GM23338 (cell line): ENCODE measurements at regions not wholly inside any gene's neighbourhood (a gene's known extent, or its start where the extent isn't known, plus 50 kb on each side); places are given as distances from the start of the nearest gene placed in this dataset.

Experiments
- ATAC-seq: fragments of 200-7000 bp; cut with Tn5 transposase; 3 replicates; pipeline ENCODE4 v1.9.1; 2020
- DNase-seq: peaks from one replicate; pipeline ENCODE4 v3.0.0-alpha.2; 2015; ENCODE audit warnings: low spot score
- H2AFZ ChIP-seq: fragments of 200-600 bp; sonication (generic); 2 replicates; pipeline ENCODE4 v1.8.0; 2016; ENCODE audit warnings: antibody characterized with exemption, mild to moderate bottlenecking, moderate library complexity
- H3F3A ChIP-seq: fragments of 200-600 bp; sonication (generic); replicated peaks from 2 replicates; pipeline ENCODE4 v1.8.0; 2017; ENCODE audit warnings: antibody characterized with exemption, mixed run types, low read depth
- H3K27ac ChIP-seq: fragments of 200-600 bp; sonication (generic); 2 replicates; pipeline ENCODE4 v1.6.1; 2016; ENCODE audit warnings: low read depth
- H3K27me3 ChIP-seq: fragments of 200-600 bp; sonication (generic); 2 replicates; pipeline ENCODE4 v1.8.0; 2016; ENCODE audit warnings: mild to moderate bottlenecking, mixed run types, moderate library complexity; ENCODE audit not compliant: insufficient read depth
- H3K36me3 ChIP-seq: fragments of 200-600 bp; sonication (generic); 2 replicates; pipeline ENCODE4 v1.8.0; 2016; ENCODE audit warnings: mild to moderate bottlenecking; ENCODE audit not compliant: insufficient read depth
- H3K4me1 ChIP-seq: fragments of 200-600 bp; sonication (generic); 2 replicates; pipeline ENCODE4 v1.8.0; 2016; ENCODE audit warnings: mild to moderate bottlenecking, moderate library complexity; ENCODE audit not compliant: insufficient read depth
- H3K4me2 ChIP-seq: fragments of 200-600 bp; sonication (generic); 2 replicates; pipeline ENCODE4 v1.7.1; 2017; ENCODE audit warnings: mixed run types
- H3K4me3 ChIP-seq: fragments of 200-600 bp; sonication (generic); 2 replicates; pipeline ENCODE4 v1.6.1; 2016; ENCODE audit warnings: mixed run types
- H3K79me2 ChIP-seq: fragments of 200-600 bp; sonication (generic); replicated peaks from 2 replicates; pipeline ENCODE4 v1.8.0; 2017; ENCODE audit warnings: mild to moderate bottlenecking; ENCODE audit not compliant: insufficient read depth
- H3K9me2 ChIP-seq: fragments of 200-600 bp; sonication (generic); 2 replicates; pipeline ENCODE4 v1.8.0; 2017; ENCODE audit not compliant: insufficient read depth
- H4K20me1 ChIP-seq: fragments of 200-600 bp; sonication (generic); replicated peaks from 2 replicates; pipeline ENCODE4 v1.8.0; 2017; ENCODE audit warnings: mild to moderate bottlenecking; ENCODE audit not compliant: insufficient read depth
- H3K27ac Mint-ChIP-seq: 2 replicates; pipeline ENCODE4 v1.8.0; 2020; ENCODE audit warnings: inconsistent platforms, mild to moderate bottlenecking, moderate library complexity, mixed read lengths
- H3K27me3 Mint-ChIP-seq: 3 replicates; pipeline ENCODE4 v1.8.0; 2022; ENCODE audit warnings: low read depth, mild to moderate bottlenecking, moderate library complexity, mixed read lengths, inconsistent platforms; ENCODE audit not compliant: insufficient read depth, poor library complexity
- H3K36me3 Mint-ChIP-seq: 3 replicates; pipeline ENCODE4 v1.8.0; 2021; ENCODE audit warnings: low read depth, mild to moderate bottlenecking, inconsistent platforms, moderate library complexity, mixed read lengths
- H3K4me1 Mint-ChIP-seq: 3 replicates; pipeline ENCODE4 v1.8.0; 2020; ENCODE audit warnings: mild to moderate bottlenecking, inconsistent platforms, mixed read lengths
- H3K4me3 Mint-ChIP-seq: 3 replicates; pipeline ENCODE4 v1.8.0; 2021; ENCODE audit warnings: moderate library complexity, mild to moderate bottlenecking, inconsistent platforms, mixed read lengths
- H3K9me3 Mint-ChIP-seq: 3 replicates; pipeline ENCODE4 v1.8.0; 2020; ENCODE audit warnings: moderate library complexity, mild to moderate bottlenecking, inconsistent platforms, mixed read lengths
- CREB1 ChIP-seq: fragments of 250-450 bp; sonication (Bioruptor Pico); IDR thresholded peaks from 2 replicates; pipeline ENCODE4 v1.5.0; 2020; ENCODE audit warnings: low read depth, mild to moderate bottlenecking, moderate library complexity
- CTCF ChIP-seq, 2 experiments: fragments of 200-600 bp in 1 of 2; sonication (generic) in 1 of 2; conservative IDR thresholded peaks; 2 replicates each; pipeline versions ENCODE4 v1.5.1 to v1.6.1; 2016 to 2017; ENCODE audit warnings: antibody characterized with exemption in 2 of 2, low read depth in 2 of 2, mild to moderate bottlenecking in 2 of 2, moderate library complexity in 1 of 2
- ETS1 ChIP-seq: IDR thresholded peaks from 2 replicates; pipeline ENCODE4 v1.6.1; 2016; ENCODE audit warnings: antibody characterized with exemption
- EZH2 ChIP-seq: fragments of 200-600 bp; sonication (generic); IDR thresholded peaks from one replicate; pipeline ENCODE4 v1.8.0; 2017; ENCODE audit warnings: antibody characterized with exemption, mild to moderate bottlenecking, low read depth; ENCODE audit not compliant: unreplicated experiment
- EZH2phosphoT487 ChIP-seq: fragments of 200-600 bp; sonication (generic); IDR thresholded peaks from one replicate; pipeline ENCODE4 v1.8.1; 2018; ENCODE audit warnings: antibody characterized with exemption; ENCODE audit not compliant: unreplicated experiment
- NANOG ChIP-seq: IDR thresholded peaks from 2 replicates; pipeline ENCODE4 v1.6.1; 2016; ENCODE audit warnings: antibody characterized with exemption, borderline replicate concordance
- POLR2AphosphoS5 ChIP-seq: IDR thresholded peaks from 2 replicates; pipeline ENCODE4 v1.6.1; 2016; ENCODE audit warnings: antibody characterized with exemption, low read depth
- REST ChIP-seq: IDR thresholded peaks from one replicate; pipeline ENCODE4 v1.6.1; 2018; ENCODE audit warnings: antibody characterized with exemption; ENCODE audit not compliant: unreplicated experiment
- STAT1 ChIP-seq: IDR thresholded peaks from one replicate; pipeline ENCODE4 v1.6.1; 2016; ENCODE audit warnings: antibody characterized with exemption; ENCODE audit not compliant: unreplicated experiment
- ZNF114 ChIP-seq: fragments of 250-450 bp; sonication (Bioruptor Pico); IDR thresholded peaks from 2 replicates; pipeline ENCODE4 v1.5.0; 2020; ENCODE audit warnings: mild to moderate bottlenecking, moderate library complexity
- ZNF331 ChIP-seq: fragments of 250-450 bp; sonication (Bioruptor Pico); IDR thresholded peaks from 2 replicates; pipeline ENCODE4 v1.5.0; 2020; ENCODE audit warnings: low read depth, mild to moderate bottlenecking, moderate library complexity

- no peak for TF ChIP-seq REST
- TF ChIP-seq EZH2phosphoT487: no peak
These were observed 586.3 kb downstream of the TDRD15 start (continued) for GRCh38 chr2:21710031-21710430.

GRCh38 chr2:21710496-21710895, 586.7 kb downstream of the TDRD15 start:
- Mint-ChIP-seq H3K27ac (no peak overlapping the region), H3K4me3 (no peak overlapping the region), H3K4me1 (no peaks in the 10 kb centered on the region), H3K9me3 (no peaks in the 10 kb centered on the region), H3K36me3 (no peaks in the 10 kb centered on the region), H3K27me3 (no peaks in the 10 kb centered on the region)
- H3K36me3 ChIP-seq: no peaks in the 10 kb centered on the region
- no peaks in the 10 kb centered on the region for H3K9me2 ChIP-seq
- DNase-seq: no peak
- no peak overlapping the region for H3K4me3 ChIP-seq
- no peaks in the 10 kb centered on the region for H3K27me3 ChIP-seq
- H2AFZ ChIP-seq: no peak overlapping the region
- no peaks in the 10 kb centered on the region for H3K79me2 ChIP-seq
- no peak for ATAC-seq
- no peak overlapping the region for H3K27ac ChIP-seq
- no peak overlapping the region for H3K4me2 ChIP-seq
- no peaks in the 10 kb centered on the region for H3F3A ChIP-seq
- no peaks in the 10 kb centered on the region for H3K4me1 ChIP-seq
- H4K20me1 ChIP-seq: no peaks in the 10 kb centered on the region
- TF ChIP-seq EZH2: no peak
- no peak for TF ChIP-seq NANOG
- no peak for TF ChIP-seq POLR2AphosphoS5
- no peak for TF ChIP-seq ZNF331
- no peak for TF ChIP-seq CTCF (conservative IDR thresholded peaks at IDR 0.05; ENCODE audit: low read depth in 2 of 2)
- TF ChIP-seq CREB1 (CRISPR knock-in tag): no peak
- no peak for TF ChIP-seq EZH2phosphoT487
- no peak for TF ChIP-seq ZNF114
- TF ChIP-seq STAT1: no peak
- TF ChIP-seq ETS1: no peak
- TF ChIP-seq REST: no peak
